Adrenal gland (tissue), 9 donors: ENCODE measurements at regions not wholly inside any gene's neighbourhood (a gene's known extent, or its start where the extent isn't known, plus 50 kb on each side); places are given as distances from the start of the nearest gene placed in this dataset.
A peak's percentile ranks its signal among the peaks of the same experiment; 100 is the strongest.

Experiments used
- DNase-seq, 7 donors: peaks; one replicate each; pipeline ENCODE4 v3.0.0-alpha.2; 2019 to 2020
- H3K27ac ChIP-seq, 5 donors: fragments of 200-600 bp; sonication (generic) in 4 of 5; 1 replicate in 3 of 5; 2 replicates in 2 of 5; pipeline versions ENCODE4 v1.5.1 to v1.8.0; 2016 to 2020; ENCODE audit warnings: mild to moderate bottlenecking in 1 of 5
- H3K27me3 ChIP-seq: fragments of 200-600 bp; 2 replicates; pipeline ENCODE4 v1.8.0; 2021
- H3K36me3 ChIP-seq, 2 donors: fragments of 200-600 bp; replicated peaks in 1 of 2; 1 replicate in 1 of 2; 2 replicates in 1 of 2; pipeline versions ENCODE4 v1.5.1 to v1.8.0; 2018 to 2022
- H3K4me1 ChIP-seq, 2 donors: fragments of 200-600 bp; replicated peaks in 1 of 2; 1 replicate in 1 of 2; 2 replicates in 1 of 2; pipeline versions ENCODE4 v1.5.1 to v1.8.0; 2018 to 2021
- H3K4me3 ChIP-seq, 4 donors: fragments of 200-600 bp; sonication (generic) in 3 of 4; one replicate each; pipeline ENCODE4 v1.5.1; 2016 to 2018
- H3K9me3 ChIP-seq, 3 donors: fragments of 200-600 bp; sonication (generic) in 1 of 3; replicated peaks in 1 of 3; 1 replicate in 2 of 3; 2 replicates in 1 of 3; pipeline versions ENCODE4 v1.5.1 to v1.8.0; 2016 to 2021
- CTCF ChIP-seq, 6 experiments: fragments of 450-650 bp in 4 of 6; fragments of 200-600 bp in 2 of 6; sonication (generic) in 1 of 6; IDR thresholded peaks; 1 replicate in 5 of 6; 2 replicates in 1 of 6; pipeline versions ENCODE4 v1.5.1 to v1.8.0; 2016 to 2021; ENCODE audit warnings: antibody characterized with exemption in 6 of 6, mild to moderate bottlenecking in 2 of 6, moderate library complexity in 1 of 6
- POLR2A ChIP-seq, 2 donors: fragments of 450-650 bp; IDR thresholded peaks; one replicate each; pipeline ENCODE4 v1.6.1; 2017; ENCODE audit warnings: antibody characterized with exemption in 2 of 2, mild to moderate bottlenecking in 2 of 2, moderate library complexity in 1 of 2
- WGBS, 4 donors: extraction: QIAGEN DNeasy Blood & Tissue Kit in 2 of 4; methylation state at CpG; one replicate each; pipeline versions ENCODE4 v1.1.5 to v1.1.7; 2013 to 2017; 5-methylcytosine and 5-hydroxymethylcytosine counted together
- intact Hi-C, 2 donors: fragments of 100-400 bp; cut with DNase I; formaldehyde crosslinking; loops; one replicate each; pipeline versions ENCODE4 v1.14.1 to v1.15.0; 2022 to 2023
- donor health status: healthy with polysubstance abuse.
- donor health status: Bipolar disorder and iron deficiency.
- donor health status: DM: yes; HTN: yes; CAD: no.
- donor health status: DM: no; HTN: no; CAD: no.
- donor health status: DM: no; HTN: no; CAD: no.

- Histone ChIP-seq H3K4me1 (peaks cover 0 to 7% of the 10 kb centered on the region in 2 donors), H3K36me3 (no peaks in the 10 kb centered on the region), H3K27ac (no peak overlapping the region), H3K9me3 (no peaks in the 10 kb centered on the region), H3K27me3 (no peaks in the 10 kb centered on the region), H3K4me3 (no peak overlapping the region)
- TF ChIP-seq CTCF (IDR thresholded peaks at IDR 0.05) (peak in 5 of 6 experiments; percentile 31 to 64 (median 51)), POLR2A (IDR thresholded peaks at IDR 0.05) (no peak)
- intact Hi-C loops: no loop called here
- DNase-seq: no peak
- WGBS, 4 donors: 42 to 79% (median 57%) methylated on average over 1 of the region's 1 CpG
Measured at GRCh38 chr2:190121971-190122370, 59.4 kb upstream of the MSTN start.

GRCh38 chr2:190121305-190121704 is 58.8 kb upstream of the MSTN start:
- intact Hi-C loops: no loop called here
- no peaks in the 10 kb centered on the region for H3K9me3 ChIP-seq
- H3K27me3 ChIP-seq: no peaks in the 10 kb centered on the region
- no peak overlapping the region for H3K4me3 ChIP-seq
- H3K36me3 ChIP-seq: no peaks in the 10 kb centered on the region
- no peak overlapping the region for H3K27ac ChIP-seq
- no peak for DNase-seq
- peaks cover 0 to 7% of the 10 kb centered on the region in 2 donors for H3K4me1 ChIP-seq
- no peak for TF ChIP-seq POLR2A (IDR thresholded peaks at IDR 0.05)
- no peak for TF ChIP-seq CTCF (IDR thresholded peaks at IDR 0.05)

GRCh38 chr2:190119923-190120590 is 57.5 kb upstream of the MSTN start:
- H3K27ac ChIP-seq: no peak overlapping the region
- intact Hi-C loops: no loop called here
- no peaks in the 10 kb centered on the region for H3K27me3 ChIP-seq
- WGBS, 4 donors: 70 to 82% (median 75%) methylated on average over 14 of the region's 14 CpGs
- H3K4me1 ChIP-seq: peaks cover 0 to 7% of the 10 kb centered on the region in 2 donors
- no peaks in the 10 kb centered on the region for H3K9me3 ChIP-seq
- no peak for DNase-seq
- H3K36me3 ChIP-seq: no peaks in the 10 kb centered on the region
- no peak overlapping the region for H3K4me3 ChIP-seq
- TF ChIP-seq CTCF (IDR thresholded peaks at IDR 0.05) (no peak), POLR2A (IDR thresholded peaks at IDR 0.05) (no peak)

- Histone ChIP-seq H3K27ac (no peak overlapping the region), H3K4me1 (peaks cover 0 to 7% of the 10 kb centered on the region in 2 donors), H3K36me3 (no peaks in the 10 kb centered on the region), H3K4me3 (no peak overlapping the region), H3K9me3 (no peaks in the 10 kb centered on the region), H3K27me3 (no peaks in the 10 kb centered on the region)
- DNase-seq: peak in 4 of 7 donors; percentile 8 to 26 (median 20)
- TF ChIP-seq CTCF (IDR thresholded peaks at IDR 0.05) (no peak), POLR2A (IDR thresholded peaks at IDR 0.05) (no peak)
- intact Hi-C loops: no loop called here
- WGBS, 4 donors: 62 to 85% (median 73%) methylated on average over 14 of the region's 14 CpGs
Measured at GRCh38 chr2:190119257-190119656, 56.7 kb upstream of the MSTN start.
